HG03571 (cell line): ENCODE measurements at regions not wholly inside any gene's neighbourhood (a gene's known extent, or its start where the extent isn't known, plus 50 kb on each side); places are given as distances from the start of the nearest gene placed in this dataset.
"Not testable (repeated sequence)": the region's sequence is repeated elsewhere in the genome, so short reads cannot be mapped to it uniquely, and the experiment has no call there.

Experiments
- ATAC-seq: cut with Tn5 transposase; IDR thresholded peaks from one replicate; pipeline ENCODE4 v1.9.1; 2021; ENCODE audit not compliant: unreplicated experiment

GRCh38 chr14:104249706-104250105, 111.3 kb downstream of the KIF26A start:
- no peak for ATAC-seq

GRCh38 chr14:104250175-104250574, 111.8 kb downstream of the KIF26A start:
- no peak for ATAC-seq

- no peak for ATAC-seq
Observed at GRCh38 chr14:104252256-104253215, 114.1 kb downstream of the KIF26A start.

- ATAC-seq, result no peak
Observed at GRCh38 chr14:104253223-104253822, 114.9 kb downstream of the KIF26A start.

GRCh38 chr14:104253901-104254353, 115.5 kb downstream of the KIF26A start:
- no peak for ATAC-seq

- ATAC-seq, result no peak
Observed at GRCh38 chr14:104254735-104255400, 116.5 kb downstream of the KIF26A start.

- no peak for ATAC-seq
Observed at GRCh38 chr14:104256025-104256424, 117.6 kb downstream of the KIF26A start.

- ATAC-seq, result no peak
Observed at GRCh38 chr14:104262515-104263514, 124.4 kb downstream of the KIF26A start.

GRCh38 chr14:104263675-104264358, 125.4 kb downstream of the KIF26A start:
- ATAC-seq, result no peak

- no peak for ATAC-seq
Observed at GRCh38 chr14:104264495-104265265, 126.3 kb downstream of the KIF26A start.

GRCh38 chr14:104265918-104266630, 127.7 kb downstream of the KIF26A start:
- no peak for ATAC-seq

- no peak for ATAC-seq
Observed at GRCh38 chr14:104266631-104267575, 128.5 kb downstream of the KIF26A start.

GRCh38 chr14:104267895-104268294, 129.5 kb downstream of the KIF26A start:
- ATAC-seq, result no peak

GRCh38 chr14:104268295-104268694, 129.9 kb downstream of the KIF26A start:
- ATAC-seq, result no peak

GRCh38 chr14:104268725-104269436, 130.5 kb downstream of the KIF26A start:
- no peak for ATAC-seq

GRCh38 chr14:104269511-104270241, 131.3 kb downstream of the KIF26A start:
- not testable (repeated sequence) for ATAC-seq
